ENCODE measurements at regions not wholly inside any gene's neighbourhood (a gene's known extent, or its start where the extent isn't known, plus 50 kb on each side); places are given as distances from the start of the nearest gene placed in this dataset.

DNA sequence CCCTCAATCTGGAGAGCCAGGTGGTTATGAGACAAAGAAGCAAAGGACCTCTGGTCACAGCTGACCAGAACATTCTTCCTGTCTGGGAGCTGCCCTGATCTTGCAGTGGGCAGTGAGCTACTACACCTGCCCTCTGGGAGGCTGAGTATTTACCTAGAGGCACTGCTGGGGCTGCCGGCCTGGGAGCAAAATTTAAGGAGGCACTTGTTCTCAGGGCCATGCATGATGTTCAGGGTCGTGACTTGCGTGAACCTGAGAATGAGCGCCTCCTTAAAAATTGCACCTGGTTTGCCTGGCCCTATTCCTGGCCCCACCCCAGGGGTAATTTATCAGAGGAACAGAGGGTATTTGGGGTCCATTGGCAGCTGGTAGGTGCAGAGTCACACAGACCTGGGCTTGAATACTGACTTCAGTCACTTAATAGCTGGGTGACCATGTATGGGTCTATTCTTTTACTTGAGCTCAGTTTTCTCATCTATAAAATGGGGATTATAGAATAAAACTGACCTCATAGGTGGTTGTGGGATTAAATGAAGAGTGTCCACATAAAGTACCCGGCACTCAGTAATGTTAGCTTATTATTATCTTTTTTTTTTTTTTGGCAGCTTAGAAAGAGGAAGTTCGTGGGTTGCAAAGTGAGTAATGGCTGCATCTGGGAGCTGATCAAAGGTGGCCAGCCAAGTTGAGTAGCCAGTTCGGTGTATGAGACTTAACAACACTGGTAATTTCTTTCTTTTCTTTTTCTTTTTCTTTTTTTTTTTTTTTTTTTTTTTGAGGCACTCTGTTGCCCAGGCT lies 107.4 kb upstream of the MED13L start:
- TF ChIP-seq, protein P1, sequence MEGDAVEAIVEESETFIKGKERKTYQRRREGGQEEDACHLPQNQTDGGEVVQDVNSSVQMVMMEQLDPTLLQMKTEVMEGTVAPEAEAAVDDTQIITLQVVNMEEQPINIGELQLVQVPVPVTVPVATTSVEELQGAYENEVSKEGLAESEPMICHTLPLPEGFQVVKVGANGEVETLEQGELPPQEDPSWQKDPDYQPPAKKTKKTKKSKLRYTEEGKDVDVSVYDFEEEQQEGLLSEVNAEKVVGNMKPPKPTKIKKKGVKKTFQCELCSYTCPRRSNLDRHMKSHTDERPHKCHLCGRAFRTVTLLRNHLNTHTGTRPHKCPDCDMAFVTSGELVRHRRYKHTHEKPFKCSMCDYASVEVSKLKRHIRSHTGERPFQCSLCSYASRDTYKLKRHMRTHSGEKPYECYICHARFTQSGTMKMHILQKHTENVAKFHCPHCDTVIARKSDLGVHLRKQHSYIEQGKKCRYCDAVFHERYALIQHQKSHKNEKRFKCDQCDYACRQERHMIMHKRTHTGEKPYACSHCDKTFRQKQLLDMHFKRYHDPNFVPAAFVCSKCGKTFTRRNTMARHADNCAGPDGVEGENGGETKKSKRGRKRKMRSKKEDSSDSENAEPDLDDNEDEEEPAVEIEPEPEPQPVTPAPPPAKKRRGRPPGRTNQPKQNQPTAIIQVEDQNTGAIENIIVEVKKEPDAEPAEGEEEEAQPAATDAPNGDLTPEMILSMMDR (conservative IDR thresholded peaks at IDR 0.05 in 1 of 2, IDR thresholded peaks at IDR 0.05 in 1 of 2; ENCODE audit: low read depth in 1 of 2, low read length in 2 of 2) = no peak
- TF ChIP-seq EZH2 (IDR thresholded peaks at IDR 0.05; ENCODE audit: low read length, missing control alignments) = no peak
- H4K20me1 ChIP-seq (ENCODE audit: control insufficient read depth, extremely low read depth, insufficient read depth, low read length) = no peaks in the 10 kb centered on the region
- peak; percentile 32 to 85 for DNase-seq (ENCODE audit: low read depth in 2 of 2)

DNA sequence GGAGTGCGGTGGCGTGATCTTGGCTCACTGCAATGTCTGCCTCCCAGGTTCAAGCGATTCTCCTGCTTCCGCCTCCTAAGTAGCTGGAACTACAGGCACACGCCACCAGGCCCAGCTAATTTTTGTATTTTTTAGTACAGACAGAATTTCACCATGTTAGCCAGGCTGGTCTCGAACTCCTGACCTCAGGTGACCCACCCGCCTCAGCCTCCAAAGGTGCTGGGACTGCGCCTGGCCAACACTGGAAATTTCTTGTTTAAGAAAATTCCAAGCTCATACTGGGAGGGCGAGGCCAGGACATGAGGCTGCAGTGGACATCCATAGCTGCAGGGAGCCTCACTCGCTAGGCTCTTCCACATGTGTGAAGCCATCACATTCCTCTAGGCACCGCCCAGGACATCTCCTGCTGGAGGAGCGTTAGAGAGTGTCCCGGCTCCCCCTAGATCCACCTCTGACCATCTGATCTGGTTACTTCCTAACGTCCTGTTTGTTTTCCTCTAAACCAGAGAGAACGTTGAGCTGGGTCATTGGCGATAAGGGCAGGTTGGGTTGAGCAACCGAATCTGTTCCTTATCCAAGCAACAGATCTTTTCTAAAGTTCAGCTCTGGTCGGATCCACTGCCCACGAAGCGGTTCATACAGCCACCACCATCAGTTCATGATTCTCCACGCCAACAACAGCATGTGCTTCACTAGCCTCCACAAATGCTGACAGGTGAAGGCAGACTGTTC lies 108.2 kb upstream of the MED13L start:
- Histone ChIP-seq H3K36me3 (ENCODE audit: control insufficient read depth, insufficient read depth, low read length) (no peaks in the 10 kb centered on the region), H3K9me3 (ENCODE audit: control insufficient read depth, insufficient read depth, low read depth, low read length) (no peaks in the 10 kb centered on the region), H3K27me3 (ENCODE audit: control insufficient read depth, insufficient read depth, low read length) (no peaks in the 10 kb centered on the region), H3K4me1 (ENCODE audit: control insufficient read depth, extremely low read depth, insufficient read depth, low read length) (peaks cover 26% of the 10 kb centered on the region), H3K4me2 (ENCODE audit: extremely low read depth, insufficient read depth, low read length) (no peak overlapping the region), H2AFZ (ENCODE audit: low read length) (no peak overlapping the region), H3K27ac (ENCODE audit: insufficient read depth, low read length) (no peak overlapping the region), H4K20me1 (ENCODE audit: control insufficient read depth, extremely low read depth, insufficient read depth, low read length) (no peaks in the 10 kb centered on the region), H3K9ac (ENCODE audit: insufficient read depth, low read length) (no peak overlapping the region), H3K4me3 (replicated peaks in 1 of 4; ENCODE audit: control extremely low read depth in 1 of 4, insufficient read depth in 1 of 4, low read depth in 3 of 4, low read length in 4 of 4) (no peak overlapping the region), H3K79me2 (ENCODE audit: control insufficient read depth, insufficient read depth, low read length) (no peaks in the 10 kb centered on the region)
- TF ChIP-seq, protein P1 (conservative IDR thresholded peaks at IDR 0.05 in 1 of 2, IDR thresholded peaks at IDR 0.05 in 1 of 2; ENCODE audit: low read depth in 1 of 2, low read length in 2 of 2) = no peak
- TF ChIP-seq EZH2 (IDR thresholded peaks at IDR 0.05; ENCODE audit: low read length, missing control alignments) = no peak
- no peak for DNase-seq (ENCODE audit: low read depth in 2 of 2)

More for the DNA sequence above, 107.4 kb upstream of the MED13L start:
- Histone ChIP-seq H3K27ac (ENCODE audit: insufficient read depth, low read length) (no peak overlapping the region), H2AFZ (ENCODE audit: low read length) (no peak overlapping the region), H3K9me3 (ENCODE audit: control insufficient read depth, insufficient read depth, low read depth, low read length) (no peaks in the 10 kb centered on the region), H3K36me3 (ENCODE audit: control insufficient read depth, insufficient read depth, low read length) (no peaks in the 10 kb centered on the region), H3K4me2 (ENCODE audit: extremely low read depth, insufficient read depth, low read length) (no peak overlapping the region), H3K9ac (ENCODE audit: insufficient read depth, low read length) (no peak overlapping the region), H3K4me1 (ENCODE audit: control insufficient read depth, extremely low read depth, insufficient read depth, low read length) (peaks cover 26% of the 10 kb centered on the region), H3K79me2 (ENCODE audit: control insufficient read depth, insufficient read depth, low read length) (no peaks in the 10 kb centered on the region), H3K4me3 (replicated peaks in 1 of 4; ENCODE audit: control extremely low read depth in 1 of 4, insufficient read depth in 1 of 4, low read depth in 3 of 4, low read length in 4 of 4) (no peak overlapping the region), H3K27me3 (ENCODE audit: control insufficient read depth, insufficient read depth, low read length) (no peaks in the 10 kb centered on the region)

- Histone ChIP-seq H3K27me3 (ENCODE audit: control insufficient read depth, insufficient read depth, low read length) (no peaks in the 10 kb centered on the region), H3K9me3 (ENCODE audit: control insufficient read depth, insufficient read depth, low read depth, low read length) (no peaks in the 10 kb centered on the region), H3K27ac (ENCODE audit: insufficient read depth, low read length) (peak overlapping the region; percentile 42), H4K20me1 (ENCODE audit: control insufficient read depth, extremely low read depth, insufficient read depth, low read length) (no peaks in the 10 kb centered on the region), H3K4me1 (ENCODE audit: control insufficient read depth, extremely low read depth, insufficient read depth, low read length) (peaks cover 18% of the 10 kb centered on the region), H3K9ac (ENCODE audit: insufficient read depth, low read length) (no peak overlapping the region), H2AFZ (ENCODE audit: low read length) (no peak overlapping the region), H3K79me2 (ENCODE audit: control insufficient read depth, insufficient read depth, low read length) (no peaks in the 10 kb centered on the region), H3K36me3 (ENCODE audit: control insufficient read depth, insufficient read depth, low read length) (no peaks in the 10 kb centered on the region), H3K4me3 (replicated peaks in 1 of 4; ENCODE audit: control extremely low read depth in 1 of 4, insufficient read depth in 1 of 4, low read depth in 3 of 4, low read length in 4 of 4) (no peak overlapping the region), H3K4me2 (ENCODE audit: extremely low read depth, insufficient read depth, low read length) (no peak overlapping the region)
- no peak for DNase-seq (ENCODE audit: low read depth in 2 of 2)
- TF ChIP-seq EZH2 (IDR thresholded peaks at IDR 0.05; ENCODE audit: low read length, missing control alignments) = no peak
- TF ChIP-seq, protein P1 (conservative IDR thresholded peaks at IDR 0.05 in 1 of 2, IDR thresholded peaks at IDR 0.05 in 1 of 2; ENCODE audit: low read depth in 1 of 2, low read length in 2 of 2) = no peak
Observed at GRCh38 chr12:116389326-116389725, 111.8 kb upstream of the MED13L start.

Measured in fibroblast of lung (primary cell).